Vagina (tissue), 2 donors: ENCODE measurements at regions not wholly inside any gene's neighbourhood (a gene's known extent, or its start where the extent isn't known, plus 50 kb on each side); places are given as distances from the start of the nearest gene placed in this dataset.

Source experiments
- DNase-seq, 2 donors: peaks; one replicate each; pipeline ENCODE4 v3.0.0-alpha.2; 2017; ENCODE audit errors: extremely low spot score in 2 of 2
- H3K27ac ChIP-seq: fragments of 200-600 bp; sonication (generic); one replicate; pipeline ENCODE4 v1.5.1; 2019
- H3K27me3 ChIP-seq: fragments of 200-600 bp; sonication (generic); one replicate; pipeline ENCODE4 v1.5.1; 2019
- H3K36me3 ChIP-seq, 2 donors: fragments of 200-600 bp; sonication (generic); one replicate each; pipeline ENCODE4 v1.5.1; 2017 to 2019
- H3K4me1 ChIP-seq: fragments of 200-600 bp; sonication (generic); one replicate; pipeline ENCODE4 v1.5.1; 2019
- H3K4me3 ChIP-seq, 2 donors: fragments of 200-600 bp; sonication (generic); 1 replicate in 1 of 2; 2 replicates in 1 of 2; pipeline ENCODE4 v1.5.1; 2016 to 2019
- H3K9me3 ChIP-seq: fragments of 200-600 bp; sonication (generic); one replicate; pipeline ENCODE4 v1.5.1; 2019
- POLR2A ChIP-seq, 2 donors: fragments of 450-650 bp; IDR thresholded peaks; one replicate each; pipeline ENCODE4 v1.6.1; 2017; ENCODE audit warnings: antibody characterized with exemption in 2 of 2, mild to moderate bottlenecking in 2 of 2, moderate library complexity in 2 of 2
- POLR2AphosphoS5 ChIP-seq, 2 donors: sonication (generic); formaldehyde crosslinking; IDR thresholded peaks; one replicate each; pipeline ENCODE4 v1.9.0; 2017; ENCODE audit warnings: antibody characterized with exemption in 2 of 2, mild to moderate bottlenecking in 2 of 2, low read depth in 1 of 2; ENCODE audit not compliant: insufficient read depth in 1 of 2
- intact Hi-C: fragments of 100-400 bp; cut with DNase I; formaldehyde crosslinking; loops from one replicate; pipeline ENCODE4 v1.15.1; 2023
- TF ChIP-seq, protein P1 (sequence below), 3 experiments: fragments of 450-650 bp in 2 of 3; fragments of 200-600 bp in 1 of 3; sonication (generic) in 1 of 3; IDR thresholded peaks; one replicate each; pipeline ENCODE4 v1.5.1; 2017 to 2019; ENCODE audit warnings: antibody characterized with exemption in 3 of 3, mild to moderate bottlenecking in 2 of 3, moderate library complexity in 2 of 3

DNA sequence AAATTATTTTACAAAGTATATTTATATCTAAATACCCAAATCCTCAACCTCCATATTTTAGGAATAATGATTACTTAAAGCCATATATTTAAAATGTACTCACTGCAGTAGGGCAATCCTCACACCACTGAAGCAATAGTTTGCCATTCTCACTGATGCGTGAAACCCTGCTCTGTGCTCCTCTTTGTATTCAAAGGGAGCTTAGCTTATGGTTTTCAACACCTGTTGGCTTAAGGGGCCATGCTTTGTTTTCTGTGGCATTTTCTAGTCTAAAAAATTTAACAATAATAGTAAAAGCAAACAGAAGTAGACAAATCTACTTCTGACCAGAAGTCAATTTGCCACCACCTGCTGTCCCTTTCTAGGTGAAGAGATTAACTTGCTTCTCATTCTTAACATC, 294.6 kb downstream of the FLRT2 start:
- Histone ChIP-seq H3K27ac (no peak overlapping the region), H3K9me3 (no peaks in the 10 kb centered on the region), H3K27me3 (no peaks in the 10 kb centered on the region), H3K4me1 (no peaks in the 10 kb centered on the region), H3K4me3 (no peak overlapping the region), H3K36me3 (no peaks in the 10 kb centered on the region)
- TF ChIP-seq, protein P1, sequence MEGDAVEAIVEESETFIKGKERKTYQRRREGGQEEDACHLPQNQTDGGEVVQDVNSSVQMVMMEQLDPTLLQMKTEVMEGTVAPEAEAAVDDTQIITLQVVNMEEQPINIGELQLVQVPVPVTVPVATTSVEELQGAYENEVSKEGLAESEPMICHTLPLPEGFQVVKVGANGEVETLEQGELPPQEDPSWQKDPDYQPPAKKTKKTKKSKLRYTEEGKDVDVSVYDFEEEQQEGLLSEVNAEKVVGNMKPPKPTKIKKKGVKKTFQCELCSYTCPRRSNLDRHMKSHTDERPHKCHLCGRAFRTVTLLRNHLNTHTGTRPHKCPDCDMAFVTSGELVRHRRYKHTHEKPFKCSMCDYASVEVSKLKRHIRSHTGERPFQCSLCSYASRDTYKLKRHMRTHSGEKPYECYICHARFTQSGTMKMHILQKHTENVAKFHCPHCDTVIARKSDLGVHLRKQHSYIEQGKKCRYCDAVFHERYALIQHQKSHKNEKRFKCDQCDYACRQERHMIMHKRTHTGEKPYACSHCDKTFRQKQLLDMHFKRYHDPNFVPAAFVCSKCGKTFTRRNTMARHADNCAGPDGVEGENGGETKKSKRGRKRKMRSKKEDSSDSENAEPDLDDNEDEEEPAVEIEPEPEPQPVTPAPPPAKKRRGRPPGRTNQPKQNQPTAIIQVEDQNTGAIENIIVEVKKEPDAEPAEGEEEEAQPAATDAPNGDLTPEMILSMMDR (IDR thresholded peaks at IDR 0.05): no peak
- TF ChIP-seq POLR2A (IDR thresholded peaks at IDR 0.05): no peak
- TF ChIP-seq POLR2AphosphoS5 (IDR thresholded peaks at IDR 0.05; ENCODE audit: insufficient read depth in 1 of 2, low read depth in 1 of 2): no peak
- intact Hi-C loops: no loop called here
- no peak for DNase-seq

DNA sequence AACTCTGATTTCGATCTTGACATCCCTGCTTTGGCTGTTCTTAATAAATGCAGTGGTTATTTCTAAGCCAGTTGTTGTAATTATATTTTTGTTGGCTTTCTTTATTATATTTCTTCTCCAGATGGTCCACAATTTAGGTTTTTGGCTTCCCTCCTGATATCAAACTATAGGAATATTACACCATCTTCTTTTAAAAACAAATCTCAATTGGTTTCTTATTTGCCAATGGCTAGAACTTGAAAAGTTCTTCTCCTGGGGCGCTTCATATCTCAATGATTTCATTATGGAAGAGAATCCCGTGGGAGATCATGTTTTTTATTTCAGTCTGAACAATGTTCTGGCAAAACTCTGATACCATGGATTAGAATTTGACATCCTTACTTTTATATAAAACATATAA, 292.3 kb downstream of the FLRT2 start:
- H3K4me1 ChIP-seq: no peaks in the 10 kb centered on the region
- H3K27me3 ChIP-seq: no peaks in the 10 kb centered on the region
- TF ChIP-seq POLR2A (IDR thresholded peaks at IDR 0.05): no peak
- no peak for TF ChIP-seq POLR2AphosphoS5 (IDR thresholded peaks at IDR 0.05; ENCODE audit: insufficient read depth in 1 of 2, low read depth in 1 of 2)
- TF ChIP-seq, protein P1 (IDR thresholded peaks at IDR 0.05): no peak
- intact Hi-C loops: no loop called here
- H3K4me3 ChIP-seq: no peak overlapping the region
- no peaks in the 10 kb centered on the region for H3K36me3 ChIP-seq
- H3K27ac ChIP-seq: no peak overlapping the region
- H3K9me3 ChIP-seq: no peaks in the 10 kb centered on the region
- DNase-seq: no peak

DNA sequence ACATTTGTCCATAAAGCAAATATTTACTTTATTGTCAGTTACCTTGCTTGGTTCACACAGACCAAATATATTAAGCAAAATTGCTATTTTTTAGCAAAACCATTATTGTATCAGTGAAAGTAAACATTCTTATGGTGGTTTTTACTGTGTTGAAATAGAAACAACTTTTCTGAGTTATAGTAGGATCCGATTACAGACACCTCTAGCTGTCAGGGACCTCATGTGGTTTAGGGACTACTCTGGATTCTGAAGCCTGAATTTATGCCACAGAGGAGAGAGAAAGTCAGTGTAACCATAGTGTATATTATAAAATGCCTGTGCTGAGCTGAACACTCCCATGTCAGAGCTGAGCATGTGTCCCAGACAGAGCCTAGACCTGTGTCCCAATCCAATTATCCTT, 287.5 kb downstream of the FLRT2 start:
- H3K4me1 ChIP-seq: no peaks in the 10 kb centered on the region
- intact Hi-C loops: no loop called here
- no peak for DNase-seq

DNA sequence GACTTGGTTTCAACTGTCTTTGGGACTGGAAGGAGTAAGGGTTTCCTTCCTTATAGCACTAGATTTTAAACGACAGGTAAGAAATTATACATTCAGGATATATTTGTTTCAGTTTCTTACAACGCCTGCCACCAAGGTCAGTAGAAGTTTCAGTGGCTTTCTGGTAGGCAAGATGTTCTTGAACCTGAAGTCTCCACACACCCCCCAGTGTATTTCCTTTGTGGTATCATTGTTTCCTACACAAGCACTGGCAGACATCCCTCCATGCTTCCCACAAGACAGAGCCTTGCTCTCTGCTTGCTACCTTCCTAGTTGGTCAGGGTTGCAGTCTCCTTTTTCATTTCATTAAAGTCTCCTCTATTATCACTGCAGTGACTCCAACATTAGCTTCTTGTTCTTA, 283.1 kb downstream of the FLRT2 start:
- TF ChIP-seq, protein P1 (IDR thresholded peaks at IDR 0.05): no peak
- no peak for TF ChIP-seq POLR2A (IDR thresholded peaks at IDR 0.05)
- TF ChIP-seq POLR2AphosphoS5 (IDR thresholded peaks at IDR 0.05; ENCODE audit: insufficient read depth in 1 of 2, low read depth in 1 of 2): no peak
- intact Hi-C loops: no loop called here

More for the DNA sequence above, 287.5 kb downstream of the FLRT2 start:
- Histone ChIP-seq H3K27me3 (no peaks in the 10 kb centered on the region), H3K36me3 (no peaks in the 10 kb centered on the region), H3K4me3 (no peak overlapping the region), H3K9me3 (no peaks in the 10 kb centered on the region), H3K27ac (no peak overlapping the region)
- TF ChIP-seq POLR2A (IDR thresholded peaks at IDR 0.05) (no peak), POLR2AphosphoS5 (IDR thresholded peaks at IDR 0.05; ENCODE audit: insufficient read depth in 1 of 2, low read depth in 1 of 2) (no peak)
- TF ChIP-seq, protein P1 (IDR thresholded peaks at IDR 0.05): no peak

DNA sequence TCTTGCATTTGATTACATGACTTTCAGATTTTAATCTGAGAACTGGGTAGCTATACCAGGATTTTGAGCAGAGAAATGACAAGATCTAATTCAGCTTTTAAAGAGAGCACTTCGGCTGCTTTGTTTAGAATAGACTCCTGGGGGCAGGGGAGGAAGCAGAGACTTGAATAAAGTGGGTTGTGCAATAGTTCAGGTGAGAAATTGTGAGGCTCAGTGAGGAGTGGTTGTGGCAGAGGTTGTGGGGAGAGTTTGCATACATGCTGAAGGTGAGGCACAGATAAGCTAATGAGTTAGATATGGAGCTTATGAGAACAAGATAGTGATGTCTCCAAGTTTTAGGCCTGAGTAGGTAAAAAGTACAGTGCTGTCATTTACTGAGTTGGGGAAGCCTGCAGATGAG, 281.4 kb downstream of the FLRT2 start:
- Histone ChIP-seq H3K27ac (no peak overlapping the region), H3K27me3 (no peaks in the 10 kb centered on the region), H3K36me3 (no peaks in the 10 kb centered on the region), H3K4me3 (no peak overlapping the region), H3K4me1 (no peaks in the 10 kb centered on the region), H3K9me3 (no peaks in the 10 kb centered on the region)
- DNase-seq: no peak
- intact Hi-C loops: no loop called here
- TF ChIP-seq, protein P1 (IDR thresholded peaks at IDR 0.05): no peak
- TF ChIP-seq POLR2A (IDR thresholded peaks at IDR 0.05) (no peak), POLR2AphosphoS5 (IDR thresholded peaks at IDR 0.05; ENCODE audit: insufficient read depth in 1 of 2, low read depth in 1 of 2) (no peak)

More for the DNA sequence above, 283.1 kb downstream of the FLRT2 start:
- H3K9me3 ChIP-seq: no peaks in the 10 kb centered on the region
- no peak for DNase-seq
- no peaks in the 10 kb centered on the region for H3K4me1 ChIP-seq
- H3K27me3 ChIP-seq: no peaks in the 10 kb centered on the region
- no peaks in the 10 kb centered on the region for H3K36me3 ChIP-seq
- H3K4me3 ChIP-seq: no peak overlapping the region
- H3K27ac ChIP-seq: no peak overlapping the region
